ENCODE measurements at regions not wholly inside any gene's neighbourhood (a gene's known extent, or its start where the extent isn't known, plus 50 kb on each side); places are given as distances from the start of the nearest gene placed in this dataset.
"Not testable (repeated sequence)": the region's sequence is repeated elsewhere in the genome, so short reads cannot be mapped to it uniquely, and the experiment has no call there.

DNA sequence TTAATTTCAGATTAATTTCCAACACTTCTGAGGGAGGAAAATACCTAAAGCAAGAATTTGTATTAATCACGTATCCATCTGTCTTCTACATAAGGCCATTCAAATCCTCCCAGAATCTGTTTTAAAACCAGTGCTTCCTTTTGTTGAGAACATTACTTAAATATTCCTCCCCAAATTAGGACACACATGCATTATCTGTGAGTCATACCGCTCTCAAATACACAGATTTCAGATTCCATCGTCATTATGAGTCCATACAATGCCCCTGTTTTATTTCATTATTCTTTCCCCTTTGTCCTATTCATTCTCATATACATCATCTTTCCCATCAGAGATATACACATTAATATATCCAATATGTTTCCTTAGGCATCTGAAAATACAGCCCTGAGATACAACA, 57.3 kb upstream of the PRSS12 start:
- no peaks in the 10 kb centered on the region for H3K27me3 ChIP-seq
- no peak for DNase-seq (ENCODE audit: low spot score in 2 of 2)
- no peak overlapping the region for H3K4me3 ChIP-seq
- intact Hi-C loops (cut with DNase I), result no loop called here
- no peaks in the 10 kb centered on the region for H3K9me3 ChIP-seq
- H3K36me3 ChIP-seq, result no peaks in the 10 kb centered on the region
- no peaks in the 10 kb centered on the region for H3K4me1 ChIP-seq
- no peak overlapping the region for H3K27ac ChIP-seq
- TF ChIP-seq, protein P1, sequence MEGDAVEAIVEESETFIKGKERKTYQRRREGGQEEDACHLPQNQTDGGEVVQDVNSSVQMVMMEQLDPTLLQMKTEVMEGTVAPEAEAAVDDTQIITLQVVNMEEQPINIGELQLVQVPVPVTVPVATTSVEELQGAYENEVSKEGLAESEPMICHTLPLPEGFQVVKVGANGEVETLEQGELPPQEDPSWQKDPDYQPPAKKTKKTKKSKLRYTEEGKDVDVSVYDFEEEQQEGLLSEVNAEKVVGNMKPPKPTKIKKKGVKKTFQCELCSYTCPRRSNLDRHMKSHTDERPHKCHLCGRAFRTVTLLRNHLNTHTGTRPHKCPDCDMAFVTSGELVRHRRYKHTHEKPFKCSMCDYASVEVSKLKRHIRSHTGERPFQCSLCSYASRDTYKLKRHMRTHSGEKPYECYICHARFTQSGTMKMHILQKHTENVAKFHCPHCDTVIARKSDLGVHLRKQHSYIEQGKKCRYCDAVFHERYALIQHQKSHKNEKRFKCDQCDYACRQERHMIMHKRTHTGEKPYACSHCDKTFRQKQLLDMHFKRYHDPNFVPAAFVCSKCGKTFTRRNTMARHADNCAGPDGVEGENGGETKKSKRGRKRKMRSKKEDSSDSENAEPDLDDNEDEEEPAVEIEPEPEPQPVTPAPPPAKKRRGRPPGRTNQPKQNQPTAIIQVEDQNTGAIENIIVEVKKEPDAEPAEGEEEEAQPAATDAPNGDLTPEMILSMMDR (IDR thresholded peaks at IDR 0.05), result no peak

DNA sequence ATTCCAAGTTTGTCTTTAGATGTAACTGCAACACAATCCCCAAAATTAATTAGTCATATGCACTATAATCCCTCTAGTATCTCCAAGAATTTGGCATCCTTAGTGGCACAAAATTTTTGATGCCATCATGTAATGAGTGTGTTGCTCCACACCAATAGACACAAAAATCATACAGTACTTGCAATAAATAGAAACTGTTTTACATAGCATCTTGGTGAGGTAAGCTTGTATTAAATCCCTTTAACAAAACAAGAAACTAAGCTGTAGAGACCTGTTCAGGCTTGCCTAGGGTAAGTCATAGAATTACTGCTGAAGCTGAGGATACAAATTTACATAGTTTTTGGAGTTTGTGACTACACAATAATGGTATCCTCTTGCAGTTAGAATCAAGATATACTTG, 64.5 kb upstream of the PRSS12 start:
- intact Hi-C loops (cut with DNase I), result no loop called here
- no peaks in the 10 kb centered on the region for H3K4me1 ChIP-seq
- no peaks in the 10 kb centered on the region for H3K36me3 ChIP-seq
- no peaks in the 10 kb centered on the region for H3K9me3 ChIP-seq
- H3K27ac ChIP-seq, result no peak overlapping the region
- no peak for DNase-seq (ENCODE audit: low spot score in 2 of 2)
- no peak overlapping the region for H3K4me3 ChIP-seq
- TF ChIP-seq, protein P1 (IDR thresholded peaks at IDR 0.05), result no peak
- H3K27me3 ChIP-seq, result no peaks in the 10 kb centered on the region

DNA sequence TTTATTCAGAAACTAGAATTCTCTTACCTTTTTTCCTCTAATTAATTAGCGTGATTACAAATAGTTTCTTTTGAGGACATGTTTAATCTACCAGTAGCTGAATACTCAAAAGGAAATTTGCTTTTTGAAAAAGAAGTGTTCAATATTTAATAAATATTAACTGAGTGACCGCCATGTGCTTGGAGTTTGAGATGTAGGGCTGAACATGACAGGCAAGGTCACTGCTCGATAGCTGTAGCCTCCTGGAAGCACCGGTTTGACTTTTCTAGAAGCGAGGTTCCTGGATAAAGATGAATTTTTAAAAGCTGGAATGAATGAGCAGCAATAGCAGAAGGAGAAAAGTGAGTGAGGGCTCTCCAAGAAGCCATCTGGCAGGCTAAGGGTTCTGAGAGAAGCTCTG, 65.0 kb upstream of the PRSS12 start:
- H3K4me3 ChIP-seq; H3K9me3 ChIP-seq; intact Hi-C loops (cut with DNase I); H3K27me3 ChIP-seq; H3K27ac ChIP-seq; H3K4me1 ChIP-seq; H3K36me3 ChIP-seq; DNase-seq (ENCODE audit: low spot score in 2 of 2): not testable (repeated sequence)

DNA sequence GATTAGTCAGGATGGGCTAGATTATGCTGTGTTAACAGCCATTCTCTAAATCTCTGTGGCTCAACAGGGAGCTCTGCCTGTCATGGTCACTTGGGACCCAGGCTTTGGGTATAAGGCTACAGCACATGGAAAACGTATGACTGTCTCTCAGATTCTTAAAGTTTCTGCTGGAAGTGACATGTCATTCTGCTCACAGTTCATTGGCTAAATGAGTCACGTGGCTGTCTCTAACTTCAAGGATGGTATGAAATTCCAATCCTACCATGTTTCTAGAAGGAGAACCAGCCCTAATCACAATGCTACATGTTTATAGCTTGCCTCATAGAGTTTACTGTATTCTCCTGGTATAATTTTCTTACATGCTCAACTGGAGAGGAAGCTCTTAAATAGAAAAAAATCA, 65.6 kb upstream of the PRSS12 start:
- intact Hi-C loops (cut with DNase I); H3K27me3 ChIP-seq; H3K36me3 ChIP-seq; H3K4me3 ChIP-seq; H3K27ac ChIP-seq; DNase-seq (ENCODE audit: low spot score in 2 of 2); H3K9me3 ChIP-seq; H3K4me1 ChIP-seq: not testable (repeated sequence)

DNA sequence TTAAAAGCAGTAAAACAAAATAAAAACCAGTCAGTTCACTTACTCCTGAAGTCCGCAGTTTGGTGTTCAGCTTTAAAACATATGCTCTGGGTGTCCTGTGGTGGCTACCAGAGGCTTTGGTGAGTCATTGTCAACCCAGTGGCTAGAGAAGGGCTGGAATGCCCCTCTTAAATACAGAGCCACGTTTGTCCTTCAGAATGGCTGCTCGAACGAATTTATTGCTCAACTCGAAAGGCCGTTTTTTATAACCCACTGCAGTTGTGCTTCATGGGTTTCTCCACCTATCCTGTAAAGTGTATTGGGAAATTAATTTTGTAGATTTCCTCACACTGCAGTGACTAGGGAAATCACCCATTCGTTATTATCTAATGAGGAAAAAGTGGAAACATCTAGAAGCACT, 66.8 kb upstream of the PRSS12 start:
- intact Hi-C loops (cut with DNase I), result not testable (repeated sequence)

DNA sequence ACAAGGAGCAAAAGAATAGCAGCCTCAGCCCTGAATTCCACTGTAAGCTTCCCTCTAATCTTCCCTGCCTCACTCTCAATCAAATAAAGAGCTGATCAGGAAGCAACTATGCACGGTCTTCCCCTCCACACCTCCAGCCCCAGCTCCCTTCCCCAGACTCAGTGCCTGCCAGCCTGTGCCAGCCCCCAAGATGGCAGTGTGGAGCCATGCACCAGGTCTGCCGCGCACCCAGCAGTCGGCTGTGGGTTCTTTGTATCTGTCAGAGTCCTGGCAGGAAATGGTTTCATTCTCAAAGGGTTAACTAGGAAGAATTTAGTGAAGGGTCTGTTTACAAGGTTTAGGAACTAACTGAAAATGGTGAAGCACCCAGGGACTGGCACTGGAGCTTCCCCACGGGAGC, 71.3 kb upstream of the PRSS12 start:
- H3K27me3 ChIP-seq; H3K27ac ChIP-seq; DNase-seq (ENCODE audit: low spot score in 2 of 2); H3K9me3 ChIP-seq; H3K36me3 ChIP-seq; intact Hi-C loops (cut with DNase I); H3K4me3 ChIP-seq; H3K4me1 ChIP-seq: not testable (repeated sequence)
- TF ChIP-seq, protein P1 (IDR thresholded peaks at IDR 0.05), result peak; percentile 42 to 62 (median 45)

More for the DNA sequence above, 66.8 kb upstream of the PRSS12 start:
- DNase-seq (ENCODE audit: low spot score in 2 of 2); H3K4me3 ChIP-seq; H3K27me3 ChIP-seq; H3K36me3 ChIP-seq; H3K27ac ChIP-seq; H3K4me1 ChIP-seq; H3K9me3 ChIP-seq: not testable (repeated sequence)

DNA sequence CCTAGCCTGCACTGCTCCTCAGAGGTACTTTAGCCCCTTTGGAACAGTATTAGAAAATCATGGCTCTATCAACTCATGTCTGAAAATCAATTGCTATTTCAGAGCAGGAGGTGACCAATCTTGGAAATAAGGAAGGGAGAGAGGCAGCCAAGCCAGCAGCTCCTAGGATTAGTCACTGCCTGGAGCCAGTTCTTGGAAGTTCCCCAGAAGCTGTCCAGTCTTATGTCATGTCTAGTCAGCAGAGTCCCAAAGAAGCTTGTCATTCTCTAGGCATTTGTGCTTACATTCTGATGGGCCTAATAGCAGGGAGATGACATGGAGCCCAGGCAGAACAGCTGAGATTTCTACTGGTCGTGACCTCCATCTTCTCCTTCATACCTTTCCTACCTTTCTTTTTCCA, 76.1 kb upstream of the PRSS12 start:
- H3K4me3 ChIP-seq; H3K4me1 ChIP-seq; H3K27ac ChIP-seq; H3K36me3 ChIP-seq; intact Hi-C loops (cut with DNase I); H3K27me3 ChIP-seq; DNase-seq (ENCODE audit: low spot score in 2 of 2); H3K9me3 ChIP-seq: not testable (repeated sequence)

DNA sequence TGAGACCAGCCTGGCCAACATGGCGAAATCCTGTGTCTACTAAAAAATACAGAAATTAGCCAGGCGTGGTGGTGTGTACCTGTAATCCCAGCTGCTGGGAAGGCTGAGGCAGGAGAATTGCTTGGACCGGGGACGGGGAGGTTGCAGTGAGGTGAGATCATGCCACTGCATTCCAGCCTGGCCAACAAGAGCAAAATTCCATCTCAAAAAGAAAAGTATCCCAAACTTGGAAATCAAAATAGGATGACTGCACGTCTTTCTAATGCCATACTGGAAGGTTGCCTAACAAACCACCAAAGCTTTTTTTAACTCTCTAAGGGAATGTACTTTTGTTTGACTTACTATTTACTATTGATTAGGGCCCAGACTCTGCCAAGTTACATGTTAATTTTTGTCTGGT, 79.6 kb upstream of the PRSS12 start:
- intact Hi-C loops (cut with DNase I); H3K36me3 ChIP-seq; H3K4me1 ChIP-seq; H3K27me3 ChIP-seq; H3K27ac ChIP-seq; DNase-seq (ENCODE audit: low spot score in 2 of 2); H3K9me3 ChIP-seq; H3K4me3 ChIP-seq: not testable (repeated sequence)

DNA sequence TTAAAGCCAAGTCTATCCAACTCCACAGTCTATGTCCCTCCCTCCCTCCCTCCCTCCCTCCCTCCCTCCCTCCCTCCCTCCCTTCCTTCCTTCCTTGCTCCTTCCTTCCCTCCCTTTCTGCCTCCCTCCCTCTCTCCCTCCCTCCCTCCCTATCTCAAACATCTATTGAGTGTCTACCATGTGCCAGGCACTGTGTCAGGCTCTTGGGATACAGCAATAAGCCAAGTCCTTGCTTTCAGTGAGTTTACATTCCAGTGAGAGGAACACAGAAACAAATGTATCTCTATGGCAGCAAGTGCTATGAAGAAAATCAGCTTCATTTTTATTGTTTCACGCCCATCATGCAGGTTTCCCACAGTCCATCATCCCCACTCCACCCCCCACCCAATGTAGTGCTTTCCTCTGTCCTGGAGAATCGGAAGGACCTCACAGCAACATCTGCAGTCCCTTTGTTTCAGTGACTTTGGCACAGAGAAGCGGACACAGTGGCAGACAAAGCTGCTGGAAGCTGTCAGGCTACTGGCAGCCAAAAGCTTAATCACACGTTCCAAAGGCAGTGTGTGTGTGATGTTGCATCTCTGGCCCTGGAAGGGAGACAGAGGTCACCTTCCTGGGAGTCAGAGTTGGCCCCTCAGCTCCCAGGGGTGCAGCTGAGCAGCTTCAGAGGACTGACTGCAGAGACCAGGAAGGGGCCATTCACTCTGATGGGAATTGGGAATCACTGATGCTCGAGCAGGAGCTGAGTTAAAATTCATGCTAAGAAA, 81.0 kb upstream of the PRSS12 start:
- H3K36me3 ChIP-seq; DNase-seq (ENCODE audit: low spot score in 2 of 2); H3K4me3 ChIP-seq; intact Hi-C loops (cut with DNase I); H3K27ac ChIP-seq; H3K9me3 ChIP-seq; H3K4me1 ChIP-seq; H3K27me3 ChIP-seq: not testable (repeated sequence)

DNA sequence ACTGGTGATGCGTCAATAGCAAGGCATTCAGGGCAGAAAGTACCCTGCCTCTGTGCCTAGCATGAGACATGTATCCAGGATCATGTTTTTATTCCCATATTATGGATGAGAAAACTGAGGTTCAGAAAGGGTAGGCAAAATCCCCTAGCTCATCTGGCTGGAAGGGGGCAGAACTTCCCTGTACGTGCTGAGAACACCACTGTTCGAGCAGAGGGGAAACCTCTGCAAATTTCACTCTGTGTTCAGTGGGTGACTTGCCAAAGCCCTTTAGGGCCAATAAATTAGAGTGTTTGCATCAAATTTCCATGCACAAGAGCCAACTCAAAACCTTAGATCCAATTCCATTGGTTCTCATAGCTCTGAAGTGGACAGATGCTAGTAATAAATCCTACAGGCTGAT, 82.6 kb upstream of the PRSS12 start:
- DNase-seq (ENCODE audit: low spot score in 2 of 2); H3K4me1 ChIP-seq; H3K36me3 ChIP-seq; H3K9me3 ChIP-seq; H3K27me3 ChIP-seq; H3K27ac ChIP-seq; H3K4me3 ChIP-seq; intact Hi-C loops (cut with DNase I): not testable (repeated sequence)

DNA sequence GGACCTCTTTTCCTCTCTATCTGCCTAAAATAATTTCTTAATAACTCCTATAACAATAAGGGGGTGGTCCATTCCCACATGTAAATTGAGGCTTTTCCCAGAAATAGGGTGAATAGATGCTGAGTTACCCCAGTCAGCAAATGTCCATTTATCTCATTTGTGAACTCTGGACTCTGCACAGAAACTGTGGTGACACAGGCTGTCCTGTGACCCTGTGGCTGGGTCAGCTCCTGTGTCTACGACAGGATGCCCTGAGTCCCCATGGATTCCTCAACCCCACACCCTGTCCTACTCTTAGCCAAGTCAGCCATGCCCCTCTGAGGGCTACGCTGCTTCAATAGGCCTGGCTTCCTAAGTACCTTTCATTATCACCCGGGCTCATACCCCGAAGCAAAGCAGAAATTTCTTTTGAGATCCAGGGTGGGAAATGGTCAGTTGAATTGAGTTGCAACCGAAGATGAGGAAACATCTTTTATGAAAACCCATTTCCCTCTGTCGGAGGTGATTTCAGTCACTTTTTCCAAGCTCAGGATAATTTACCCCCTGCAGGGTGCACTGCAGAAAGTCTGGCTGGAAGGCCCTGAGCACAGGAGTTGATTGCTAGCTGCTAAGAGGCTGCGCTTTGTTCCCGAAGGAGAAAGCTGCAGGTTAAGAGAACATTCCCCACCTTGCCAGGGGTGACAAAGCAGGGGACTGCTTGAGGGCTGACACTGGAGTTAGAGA, 89.5 kb upstream of the PRSS12 start:
- H3K4me3 ChIP-seq; intact Hi-C loops (cut with DNase I); H3K4me1 ChIP-seq; H3K27me3 ChIP-seq; H3K9me3 ChIP-seq; H3K36me3 ChIP-seq; DNase-seq (ENCODE audit: low spot score in 2 of 2); H3K27ac ChIP-seq: not testable (repeated sequence)
